ENCODE measurements at regions not wholly inside any gene's neighbourhood (a gene's known extent, or its start where the extent isn't known, plus 50 kb on each side); places are given as distances from the start of the nearest gene placed in this dataset.

DNA sequence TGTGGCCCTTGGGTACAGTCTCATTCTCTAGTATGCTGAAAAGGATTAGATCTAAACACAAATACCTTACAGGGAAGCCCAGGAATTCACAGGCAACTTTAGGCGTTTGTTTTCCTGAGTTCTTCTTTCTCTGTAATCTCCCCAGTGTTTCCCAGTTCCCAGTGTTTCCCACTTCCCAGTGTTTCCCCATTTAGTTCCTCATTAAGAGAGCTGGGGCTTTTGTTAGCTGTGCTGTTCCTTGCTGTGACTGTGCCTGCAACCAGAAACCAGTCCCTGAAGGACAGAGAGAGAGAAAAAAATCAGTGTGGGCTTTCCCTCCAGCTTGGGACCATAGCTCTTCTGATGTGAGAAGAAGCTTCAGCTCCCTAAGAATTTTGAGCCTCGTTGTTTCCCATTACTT, 802.9 kb upstream of the COBL start:
- TF ChIP-seq POLR2AphosphoS5 (IDR thresholded peaks at IDR 0.05; ENCODE audit: borderline replicate concordance, low read depth, low read length) = no peak
- TF ChIP-seq EZH2 (IDR thresholded peaks at IDR 0.05) = no peak
